ENCODE measurements at regions not wholly inside any gene's neighbourhood (a gene's known extent, or its start where the extent isn't known, plus 50 kb on each side); places are given as distances from the start of the nearest gene placed in this dataset.

GRCh38 chr16:65532846-65533245 is 411.0 kb upstream of the CDH11 start (continued):
- TF ChIP-seq CHD7 (IDR thresholded peaks at IDR 0.05; ENCODE audit: insufficient replicate concordance, low read length): no peak
- TF ChIP-seq EGR1 (IDR thresholded peaks at IDR 0.05; ENCODE audit: borderline replicate concordance, low read depth, low read length): no peak
- TF ChIP-seq SIN3A (conservative IDR thresholded peaks at IDR 0.05 in 1 of 2, IDR thresholded peaks at IDR 0.05 in 1 of 2; ENCODE audit: low read depth in 1 of 2, low read length in 2 of 2): no peak
- TF ChIP-seq POLR2A (IDR thresholded peaks at IDR 0.05; ENCODE audit: control extremely low read depth in 1 of 2, low read depth in 2 of 2, low read length in 2 of 2): no peak
- TF ChIP-seq SIX5 (IDR thresholded peaks at IDR 0.05; ENCODE audit: low read depth, low read length): no peak
- TF ChIP-seq GABPA (IDR thresholded peaks at IDR 0.05; ENCODE audit: borderline replicate concordance, insufficient read depth, low read length): no peak
- no peak for TF ChIP-seq BACH1 (IDR thresholded peaks at IDR 0.05; ENCODE audit: low read length)
- no peak for TF ChIP-seq POLR2AphosphoS5 (IDR thresholded peaks at IDR 0.05; ENCODE audit: low read depth, low read length)
- no peak for TF ChIP-seq NANOG (IDR thresholded peaks at IDR 0.05; ENCODE audit: insufficient read depth, low read depth, low read length, poor library complexity, severe bottlenecking)
- no peak for TF ChIP-seq CTCF (IDR thresholded peaks at IDR 0.05; ENCODE audit: control extremely low read depth in 1 of 3, insufficient read depth in 1 of 3, low read depth in 1 of 3, low read length in 3 of 3)

All from H1 (cell line).